ENCODE measurements at regions not wholly inside any gene's neighbourhood (a gene's known extent, or its start where the extent isn't known, plus 50 kb on each side); places are given as distances from the start of the nearest gene placed in this dataset.
"Not testable (repeated sequence)": the region's sequence is repeated elsewhere in the genome, so short reads cannot be mapped to it uniquely, and the experiment has no call there.

- Histone ChIP-seq H3K9ac (ENCODE audit: low read length) (no peak overlapping the region), H3K27ac (ENCODE audit: low read depth, low read length) (no peak overlapping the region), H3K27me3 (ENCODE audit: control insufficient read depth in 1 of 2, insufficient read depth in 2 of 2, low read length in 2 of 2) (peaks cover 0 to 14% of the 10 kb centered on the region in 2 donors), H3K9me3 (ENCODE audit: low read length) (no peaks in the 10 kb centered on the region), H3K36me3 (ENCODE audit: insufficient read depth, low read length) (no peaks in the 10 kb centered on the region), H3K4me3 (ENCODE audit: low read depth in 1 of 2, low read length in 2 of 2) (no peak overlapping the region), H3K4me1 (ENCODE audit: insufficient read depth, low read length) (no peaks in the 10 kb centered on the region)
Observed at GRCh38 chr2:242060212-242060835, 190.8 kb downstream of the RTP5 start.

GRCh38 chr2:242061930-242062329 lies 192.4 kb downstream of the RTP5 start:
- not testable (repeated sequence) for H3K4me1 ChIP-seq (ENCODE audit: insufficient read depth, low read length); H3K4me3 ChIP-seq (ENCODE audit: low read depth in 1 of 2, low read length in 2 of 2); H3K27ac ChIP-seq (ENCODE audit: low read depth, low read length); H3K27me3 ChIP-seq (ENCODE audit: control insufficient read depth in 1 of 2, insufficient read depth in 2 of 2, low read length in 2 of 2); H3K9me3 ChIP-seq (ENCODE audit: low read length); H3K36me3 ChIP-seq (ENCODE audit: insufficient read depth, low read length); H3K9ac ChIP-seq (ENCODE audit: low read length)

- no peaks in the 10 kb centered on the region for H3K4me1 ChIP-seq (ENCODE audit: insufficient read depth, low read length)
- H3K4me3 ChIP-seq (ENCODE audit: low read depth in 1 of 2, low read length in 2 of 2) = no peak overlapping the region
- H3K9me3 ChIP-seq (ENCODE audit: low read length) = no peaks in the 10 kb centered on the region
- H3K27ac ChIP-seq (ENCODE audit: low read depth, low read length) = no peak overlapping the region
- H3K36me3 ChIP-seq (ENCODE audit: insufficient read depth, low read length) = no peaks in the 10 kb centered on the region
- peaks cover 0 to 6% of the 10 kb centered on the region in 2 donors for H3K27me3 ChIP-seq (ENCODE audit: control insufficient read depth in 1 of 2, insufficient read depth in 2 of 2, low read length in 2 of 2)
- H3K9ac ChIP-seq (ENCODE audit: low read length) = no peak overlapping the region
Observed at GRCh38 chr2:242063436-242063835, 193.9 kb downstream of the RTP5 start.

- Histone ChIP-seq H3K4me3 (ENCODE audit: low read depth in 1 of 2, low read length in 2 of 2) (no peak overlapping the region), H3K27ac (ENCODE audit: low read depth, low read length) (no peak overlapping the region), H3K27me3 (ENCODE audit: control insufficient read depth in 1 of 2, insufficient read depth in 2 of 2, low read length in 2 of 2) (peaks cover 0 to 6% of the 10 kb centered on the region in 2 donors), H3K9me3 (ENCODE audit: low read length) (no peaks in the 10 kb centered on the region), H3K36me3 (ENCODE audit: insufficient read depth, low read length) (no peaks in the 10 kb centered on the region), H3K4me1 (ENCODE audit: insufficient read depth, low read length) (no peaks in the 10 kb centered on the region), H3K9ac (ENCODE audit: low read length) (no peak overlapping the region)
Observed at GRCh38 chr2:242063850-242064249, 194.3 kb downstream of the RTP5 start.

- Histone ChIP-seq H3K4me3 (ENCODE audit: low read depth in 1 of 2, low read length in 2 of 2) (no peak overlapping the region), H3K27ac (ENCODE audit: low read depth, low read length) (no peak overlapping the region), H3K9ac (ENCODE audit: low read length) (no peak overlapping the region), H3K9me3 (ENCODE audit: low read length) (no peaks in the 10 kb centered on the region), H3K36me3 (ENCODE audit: insufficient read depth, low read length) (no peaks in the 10 kb centered on the region), H3K27me3 (ENCODE audit: control insufficient read depth in 1 of 2, insufficient read depth in 2 of 2, low read length in 2 of 2) (peaks cover 0 to 6% of the 10 kb centered on the region in 2 donors), H3K4me1 (ENCODE audit: insufficient read depth, low read length) (no peaks in the 10 kb centered on the region)
Observed at GRCh38 chr2:242064364-242065250, 195.1 kb downstream of the RTP5 start.

GRCh38 chr2:242065426-242065825 lies 195.9 kb downstream of the RTP5 start:
- no peaks in the 10 kb centered on the region for H3K36me3 ChIP-seq (ENCODE audit: insufficient read depth, low read length)
- no peak overlapping the region for H3K4me3 ChIP-seq (ENCODE audit: low read depth in 1 of 2, low read length in 2 of 2)
- peaks cover 0 to 6% of the 10 kb centered on the region in 2 donors for H3K27me3 ChIP-seq (ENCODE audit: control insufficient read depth in 1 of 2, insufficient read depth in 2 of 2, low read length in 2 of 2)
- H3K9me3 ChIP-seq (ENCODE audit: low read length) = no peaks in the 10 kb centered on the region
- no peak overlapping the region for H3K27ac ChIP-seq (ENCODE audit: low read depth, low read length)
- H3K9ac ChIP-seq (ENCODE audit: low read length) = no peak overlapping the region
- H3K4me1 ChIP-seq (ENCODE audit: insufficient read depth, low read length) = no peaks in the 10 kb centered on the region

- Histone ChIP-seq H3K36me3 (ENCODE audit: insufficient read depth, low read length) (no peaks in the 10 kb centered on the region), H3K27ac (ENCODE audit: low read depth, low read length) (no peak overlapping the region), H3K9ac (ENCODE audit: low read length) (no peak overlapping the region), H3K4me3 (ENCODE audit: low read depth in 1 of 2, low read length in 2 of 2) (no peak overlapping the region), H3K27me3 (ENCODE audit: control insufficient read depth in 1 of 2, insufficient read depth in 2 of 2, low read length in 2 of 2) (peaks cover 0 to 6% of the 10 kb centered on the region in 2 donors), H3K9me3 (ENCODE audit: low read length) (no peaks in the 10 kb centered on the region), H3K4me1 (ENCODE audit: insufficient read depth, low read length) (no peaks in the 10 kb centered on the region)
Observed at GRCh38 chr2:242069018-242069417, 199.5 kb downstream of the RTP5 start.

- not testable (repeated sequence) for H3K4me3 ChIP-seq (ENCODE audit: low read depth in 1 of 2, low read length in 2 of 2); H3K9me3 ChIP-seq (ENCODE audit: low read length); H3K9ac ChIP-seq (ENCODE audit: low read length); H3K27ac ChIP-seq (ENCODE audit: low read depth, low read length); H3K36me3 ChIP-seq (ENCODE audit: insufficient read depth, low read length); H3K27me3 ChIP-seq (ENCODE audit: control insufficient read depth in 1 of 2, insufficient read depth in 2 of 2, low read length in 2 of 2); H3K4me1 ChIP-seq (ENCODE audit: insufficient read depth, low read length)
Observed at GRCh38 chr2:242069938-242070395, 200.4 kb downstream of the RTP5 start.

GRCh38 chr2:242070726-242071125 lies 201.2 kb downstream of the RTP5 start:
- not testable (repeated sequence) for H3K9ac ChIP-seq (ENCODE audit: low read length); H3K9me3 ChIP-seq (ENCODE audit: low read length); H3K4me1 ChIP-seq (ENCODE audit: insufficient read depth, low read length); H3K27me3 ChIP-seq (ENCODE audit: control insufficient read depth in 1 of 2, insufficient read depth in 2 of 2, low read length in 2 of 2); H3K27ac ChIP-seq (ENCODE audit: low read depth, low read length); H3K36me3 ChIP-seq (ENCODE audit: insufficient read depth, low read length); H3K4me3 ChIP-seq (ENCODE audit: low read depth in 1 of 2, low read length in 2 of 2)

- H3K4me3 ChIP-seq (ENCODE audit: low read depth in 1 of 2, low read length in 2 of 2); H3K9me3 ChIP-seq (ENCODE audit: low read length); H3K27ac ChIP-seq (ENCODE audit: low read depth, low read length); H3K9ac ChIP-seq (ENCODE audit: low read length); H3K36me3 ChIP-seq (ENCODE audit: insufficient read depth, low read length); H3K4me1 ChIP-seq (ENCODE audit: insufficient read depth, low read length); H3K27me3 ChIP-seq (ENCODE audit: control insufficient read depth in 1 of 2, insufficient read depth in 2 of 2, low read length in 2 of 2): not testable (repeated sequence)
Observed at GRCh38 chr2:242071377-242071776, 201.8 kb downstream of the RTP5 start.

GRCh38 chr2:242071936-242072335 lies 202.4 kb downstream of the RTP5 start:
- not testable (repeated sequence) for H3K9ac ChIP-seq (ENCODE audit: low read length); H3K4me1 ChIP-seq (ENCODE audit: insufficient read depth, low read length)

GRCh38 chr2:242075168-242075567 lies 205.6 kb downstream of the RTP5 start:
- Histone ChIP-seq H3K27me3 (ENCODE audit: control insufficient read depth in 1 of 2, insufficient read depth in 2 of 2, low read length in 2 of 2) (no peaks in the 10 kb centered on the region), H3K9me3 (ENCODE audit: low read length) (no peaks in the 10 kb centered on the region), H3K36me3 (ENCODE audit: insufficient read depth, low read length) (no peaks in the 10 kb centered on the region), H3K27ac (ENCODE audit: low read depth, low read length) (no peak overlapping the region), H3K9ac (ENCODE audit: low read length) (no peak overlapping the region), H3K4me1 (ENCODE audit: insufficient read depth, low read length) (no peaks in the 10 kb centered on the region), H3K4me3 (ENCODE audit: low read depth in 1 of 2, low read length in 2 of 2) (no peak overlapping the region)

More at GRCh38 chr2:242071936-242072335, 202.4 kb downstream of the RTP5 start:
- H3K27me3 ChIP-seq (ENCODE audit: control insufficient read depth in 1 of 2, insufficient read depth in 2 of 2, low read length in 2 of 2); H3K4me3 ChIP-seq (ENCODE audit: low read depth in 1 of 2, low read length in 2 of 2); H3K9me3 ChIP-seq (ENCODE audit: low read length); H3K36me3 ChIP-seq (ENCODE audit: insufficient read depth, low read length); H3K27ac ChIP-seq (ENCODE audit: low read depth, low read length): not testable (repeated sequence)
